GM23338 (cell line): ENCODE measurements at regions not wholly inside any gene's neighbourhood (a gene's known extent, or its start where the extent isn't known, plus 50 kb on each side); places are given as distances from the start of the nearest gene placed in this dataset.
A peak's percentile ranks its signal among the peaks of the same experiment; 100 is the strongest.

Experiments
- ATAC-seq: fragments of 200-7000 bp; cut with Tn5 transposase; 3 replicates; pipeline ENCODE4 v1.9.1; 2020
- DNase-seq: peaks from one replicate; pipeline ENCODE4 v3.0.0-alpha.2; 2015; ENCODE audit warnings: low spot score
- H2AFZ ChIP-seq: fragments of 200-600 bp; sonication (generic); 2 replicates; pipeline ENCODE4 v1.8.0; 2016; ENCODE audit warnings: antibody characterized with exemption, mild to moderate bottlenecking, moderate library complexity
- H3F3A ChIP-seq: fragments of 200-600 bp; sonication (generic); replicated peaks from 2 replicates; pipeline ENCODE4 v1.8.0; 2017; ENCODE audit warnings: antibody characterized with exemption, mixed run types, low read depth
- H3K27ac ChIP-seq: fragments of 200-600 bp; sonication (generic); 2 replicates; pipeline ENCODE4 v1.6.1; 2016; ENCODE audit warnings: low read depth
- H3K27me3 ChIP-seq: fragments of 200-600 bp; sonication (generic); 2 replicates; pipeline ENCODE4 v1.8.0; 2016; ENCODE audit warnings: mild to moderate bottlenecking, mixed run types, moderate library complexity; ENCODE audit not compliant: insufficient read depth
- H3K36me3 ChIP-seq: fragments of 200-600 bp; sonication (generic); 2 replicates; pipeline ENCODE4 v1.8.0; 2016; ENCODE audit warnings: mild to moderate bottlenecking; ENCODE audit not compliant: insufficient read depth
- H3K4me1 ChIP-seq: fragments of 200-600 bp; sonication (generic); 2 replicates; pipeline ENCODE4 v1.8.0; 2016; ENCODE audit warnings: mild to moderate bottlenecking, moderate library complexity; ENCODE audit not compliant: insufficient read depth
- H3K4me2 ChIP-seq: fragments of 200-600 bp; sonication (generic); 2 replicates; pipeline ENCODE4 v1.7.1; 2017; ENCODE audit warnings: mixed run types
- H3K4me3 ChIP-seq: fragments of 200-600 bp; sonication (generic); 2 replicates; pipeline ENCODE4 v1.6.1; 2016; ENCODE audit warnings: mixed run types
- H3K79me2 ChIP-seq: fragments of 200-600 bp; sonication (generic); replicated peaks from 2 replicates; pipeline ENCODE4 v1.8.0; 2017; ENCODE audit warnings: mild to moderate bottlenecking; ENCODE audit not compliant: insufficient read depth
- H3K9me2 ChIP-seq: fragments of 200-600 bp; sonication (generic); 2 replicates; pipeline ENCODE4 v1.8.0; 2017; ENCODE audit not compliant: insufficient read depth
- H4K20me1 ChIP-seq: fragments of 200-600 bp; sonication (generic); replicated peaks from 2 replicates; pipeline ENCODE4 v1.8.0; 2017; ENCODE audit warnings: mild to moderate bottlenecking; ENCODE audit not compliant: insufficient read depth
- H3K27ac Mint-ChIP-seq: 2 replicates; pipeline ENCODE4 v1.8.0; 2020; ENCODE audit warnings: inconsistent platforms, mild to moderate bottlenecking, moderate library complexity, mixed read lengths
- H3K27me3 Mint-ChIP-seq: 3 replicates; pipeline ENCODE4 v1.8.0; 2022; ENCODE audit warnings: low read depth, mild to moderate bottlenecking, moderate library complexity, mixed read lengths, inconsistent platforms; ENCODE audit not compliant: insufficient read depth, poor library complexity
- H3K36me3 Mint-ChIP-seq: 3 replicates; pipeline ENCODE4 v1.8.0; 2021; ENCODE audit warnings: low read depth, mild to moderate bottlenecking, inconsistent platforms, moderate library complexity, mixed read lengths
- H3K4me1 Mint-ChIP-seq: 3 replicates; pipeline ENCODE4 v1.8.0; 2020; ENCODE audit warnings: mild to moderate bottlenecking, inconsistent platforms, mixed read lengths
- H3K4me3 Mint-ChIP-seq: 3 replicates; pipeline ENCODE4 v1.8.0; 2021; ENCODE audit warnings: moderate library complexity, mild to moderate bottlenecking, inconsistent platforms, mixed read lengths
- H3K9me3 Mint-ChIP-seq: 3 replicates; pipeline ENCODE4 v1.8.0; 2020; ENCODE audit warnings: moderate library complexity, mild to moderate bottlenecking, inconsistent platforms, mixed read lengths
- CREB1 ChIP-seq: fragments of 250-450 bp; sonication (Bioruptor Pico); IDR thresholded peaks from 2 replicates; pipeline ENCODE4 v1.5.0; 2020; ENCODE audit warnings: low read depth, mild to moderate bottlenecking, moderate library complexity
- EZH2 ChIP-seq: fragments of 200-600 bp; sonication (generic); IDR thresholded peaks from one replicate; pipeline ENCODE4 v1.8.0; 2017; ENCODE audit warnings: antibody characterized with exemption, mild to moderate bottlenecking, low read depth; ENCODE audit not compliant: unreplicated experiment
- EZH2phosphoT487 ChIP-seq: fragments of 200-600 bp; sonication (generic); IDR thresholded peaks from one replicate; pipeline ENCODE4 v1.8.1; 2018; ENCODE audit warnings: antibody characterized with exemption; ENCODE audit not compliant: unreplicated experiment
- JUNB ChIP-seq: IDR thresholded peaks from one replicate; pipeline ENCODE4 v1.6.1; 2016; ENCODE audit warnings: antibody characterized with exemption; ENCODE audit not compliant: unreplicated experiment
- NANOG ChIP-seq: IDR thresholded peaks from 2 replicates; pipeline ENCODE4 v1.6.1; 2016; ENCODE audit warnings: antibody characterized with exemption, borderline replicate concordance
- POLR2AphosphoS5 ChIP-seq: IDR thresholded peaks from 2 replicates; pipeline ENCODE4 v1.6.1; 2016; ENCODE audit warnings: antibody characterized with exemption, low read depth
- STAT1 ChIP-seq: IDR thresholded peaks from one replicate; pipeline ENCODE4 v1.6.1; 2016; ENCODE audit warnings: antibody characterized with exemption; ENCODE audit not compliant: unreplicated experiment
- ZNF114 ChIP-seq: fragments of 250-450 bp; sonication (Bioruptor Pico); IDR thresholded peaks from 2 replicates; pipeline ENCODE4 v1.5.0; 2020; ENCODE audit warnings: mild to moderate bottlenecking, moderate library complexity
- ZNF462 ChIP-seq: fragments of 250-450 bp; sonication (Bioruptor Pico); IDR thresholded peaks from 2 replicates; pipeline ENCODE4 v1.5.0; 2020; ENCODE audit warnings: mild to moderate bottlenecking, moderate library complexity

GRCh38 chr5:124451721-124452383, 294.6 kb downstream of the ZNF608 start:
- DNase-seq (no peak), ATAC-seq (no peak)
- no peak overlapping the region for H3K4me3 ChIP-seq
- H3K9me2 ChIP-seq: peaks cover 23% of the 10 kb centered on the region
- TF ChIP-seq CREB1 (no peak), JUNB (no peak), EZH2phosphoT487 (no peak), EZH2 (no peak), STAT1 (no peak), POLR2AphosphoS5 (no peak), ZNF114 (CRISPR knock-in tag) (no peak)
- peaks cover 6% of the 10 kb centered on the region; the same call in 1 of the 2 replicates for H3K4me1 ChIP-seq
- H3K4me3 Mint-ChIP-seq: no peak overlapping the region
- H3K79me2 ChIP-seq: no peaks in the 10 kb centered on the region
- peak overlapping the region; percentile 61 for H2AFZ ChIP-seq
- H4K20me1 ChIP-seq: no peaks in the 10 kb centered on the region
- H3K4me1 Mint-ChIP-seq: peaks cover 5% of the 10 kb centered on the region
- no peaks in the 10 kb centered on the region for H3F3A ChIP-seq
- no peaks in the 10 kb centered on the region for H3K9me3 Mint-ChIP-seq
- no peaks in the 10 kb centered on the region; the same call in 1 of the 2 replicates for H3K36me3 ChIP-seq
- no peak overlapping the region for H3K4me2 ChIP-seq
- H3K36me3 Mint-ChIP-seq: no peaks in the 10 kb centered on the region; the same call in 2 of the 3 replicates
- no peak overlapping the region for H3K27ac Mint-ChIP-seq
- H3K27ac ChIP-seq: no peak overlapping the region
- no peaks in the 10 kb centered on the region for H3K27me3 Mint-ChIP-seq
- no peaks in the 10 kb centered on the region for H3K27me3 ChIP-seq

- Histone ChIP-seq H3K9me2 (peaks cover 30% of the 10 kb centered on the region), H3F3A (no peaks in the 10 kb centered on the region), H3K36me3 (no peaks in the 10 kb centered on the region), H3K4me1 (peaks cover 12% of the 10 kb centered on the region), H3K79me2 (no peaks in the 10 kb centered on the region), H3K4me2 (no peak overlapping the region), H2AFZ (peak overlapping the region; percentile 64; the same call in 1 of the 2 replicates), H3K27me3 (no peaks in the 10 kb centered on the region), H3K4me3 (no peak overlapping the region), H3K27ac (no peak overlapping the region), H4K20me1 (no peaks in the 10 kb centered on the region)
- peaks cover 5% of the 10 kb centered on the region; the same call in 1 of the 3 replicates for H3K36me3 Mint-ChIP-seq
- no peak overlapping the region for H3K27ac Mint-ChIP-seq
- H3K27me3 Mint-ChIP-seq: peaks cover 5% of the 10 kb centered on the region
- H3K4me1 Mint-ChIP-seq: peaks cover 18% of the 10 kb centered on the region
- ATAC-seq (no peak), DNase-seq (no peak)
- TF ChIP-seq CREB1 (no peak), EZH2phosphoT487 (no peak), ZNF114 (CRISPR knock-in tag) (no peak), JUNB (no peak), NANOG (no peak), ZNF462 (CRISPR knock-in tag) (no peak)
- H3K9me3 Mint-ChIP-seq: no peaks in the 10 kb centered on the region
- no peak overlapping the region for H3K4me3 Mint-ChIP-seq
These were observed 300.3 kb downstream of the ZNF608 start for GRCh38 chr5:124446120-124446519.
